ENCODE measurements at regions not wholly inside any gene's neighbourhood (a gene's known extent, or its start where the extent isn't known, plus 50 kb on each side); places are given as distances from the start of the nearest gene placed in this dataset.

- Histone ChIP-seq H3K18ac (ENCODE audit: low read depth, low read length) (no peak overlapping the region), H4K8ac (ENCODE audit: low read depth in 2 of 2, low read length in 2 of 2) (no peak overlapping the region), H3K14ac (replicated peaks; ENCODE audit: low read depth, low read length) (no peak overlapping the region), H3K36me3 (ENCODE audit: control insufficient read depth, insufficient read depth, low read length) (no peaks in the 10 kb centered on the region), H2BK120ac (ENCODE audit: low read depth, low read length) (no peak overlapping the region), H3K9ac (ENCODE audit: low read depth, low read length) (no peak overlapping the region), H3K9me3 (ENCODE audit: control insufficient read depth, insufficient read depth, low read length) (no peaks in the 10 kb centered on the region), H3K4me3 (ENCODE audit: insufficient read depth, low read depth, low read length) (no peak overlapping the region), H4K5ac (ENCODE audit: low read depth, low read length) (no peak overlapping the region), H2BK5ac (ENCODE audit: low read depth, low read length, poor library complexity, severe bottlenecking) (no peak overlapping the region), H2BK15ac (ENCODE audit: low read depth, low read length) (no peak overlapping the region), H3K9me1 (ENCODE audit: insufficient read depth, low read length) (no peaks in the 10 kb centered on the region), H3K4ac (ENCODE audit: low read depth, low read length) (no peak overlapping the region), H2BK20ac (ENCODE audit: low read depth, low read length) (no peak overlapping the region), H3K4me2 (ENCODE audit: low read depth, low read length) (no peak overlapping the region), H3K79me1 (ENCODE audit: low read depth in 1 of 2, low read length in 2 of 2) (no peaks in the 10 kb centered on the region), H4K91ac (ENCODE audit: insufficient read depth, low read depth, low read length) (no peak overlapping the region), H3K4me1 (ENCODE audit: control insufficient read depth, insufficient read depth, low read length) (no peaks in the 10 kb centered on the region), H4K20me1 (ENCODE audit: insufficient read depth, low read length) (no peaks in the 10 kb centered on the region), H2AFZ (replicated peaks; ENCODE audit: low read length, poor library complexity) (no peak overlapping the region), H2AK5ac (ENCODE audit: low read depth, low read length) (no peak overlapping the region), H3K23ac (ENCODE audit: low read depth, low read length) (no peak overlapping the region), H3K27me3 (ENCODE audit: control insufficient read depth, insufficient read depth, low read length) (no peaks in the 10 kb centered on the region), H2AK9ac (replicated peaks; ENCODE audit: low read depth, low read length, poor library complexity) (no peak overlapping the region), H3K56ac (ENCODE audit: extremely low read depth, insufficient read depth, low read length) (no peak overlapping the region), H3K27ac (ENCODE audit: insufficient read depth, low read length) (no peak overlapping the region)
- POLR2A ChIA-PET (ENCODE audit: unreplicated experiment) = no interaction called here
- DNase-seq = no peak
- TF ChIP-seq BHLHE40 (IDR thresholded peaks at IDR 0.05; ENCODE audit: low read depth, low read length) (no peak), FOS (IDR thresholded peaks at IDR 0.05; ENCODE audit: low read depth, low read length) (no peak), ELK1 (IDR thresholded peaks at IDR 0.05; ENCODE audit: borderline replicate concordance, low read depth, low read length) (no peak), RFX5 (IDR thresholded peaks at IDR 0.05; ENCODE audit: low read depth, low read length) (no peak), MXI1 (IDR thresholded peaks at IDR 0.05; ENCODE audit: borderline replicate concordance, low read depth, low read length) (no peak), CHD1 (IDR thresholded peaks at IDR 0.05; ENCODE audit: low read depth, low read length) (no peak), RCOR1 (IDR thresholded peaks at IDR 0.05; ENCODE audit: insufficient replicate concordance, low read length) (no peak), USF2 (IDR thresholded peaks at IDR 0.05; ENCODE audit: low read depth, low read length) (no peak), MAZ (IDR thresholded peaks at IDR 0.05; ENCODE audit: borderline replicate concordance, low read depth, low read length) (no peak), NFE2L2 (IDR thresholded peaks at IDR 0.05; ENCODE audit: low read depth, low read length) (no peak), CEBPB (IDR thresholded peaks at IDR 0.05; ENCODE audit: low read depth, low read length) (no peak), MAFK (IDR thresholded peaks at IDR 0.05; ENCODE audit: low read depth, low read length) (no peak), RAD21 (IDR thresholded peaks at IDR 0.05; ENCODE audit: low read length) (no peak), SMC3 (IDR thresholded peaks at IDR 0.05; ENCODE audit: low read depth, low read length) (no peak), POLR2A (IDR thresholded peaks at IDR 0.05; ENCODE audit: low read depth, low read length) (no peak), CTCF (conservative IDR thresholded peaks at IDR 0.05; ENCODE audit: low read depth, low read length) (no peak)
- dilution Hi-C loops (cut with HindIII; ENCODE audit: low sequenced_read_pairs, unreplicated experiment) (no loop called here), intact Hi-C loops (cut with micrococcal nuclease) (no loop called here), in situ Hi-C loops (cut with MboI; ENCODE audit: low sequenced_read_pairs) (no loop called here)
- no TSS peak for BruUV-seq (replicated peaks)
- CTCF ChIA-PET = no interaction called here
- WGBS, 2 experiments (ENCODE audit: extremely low coverage in 2 of 2, insufficient read length in 1 of 2) = no CpG with 5 or more reads among the region's 4 CpGs
- ATAC-seq (ENCODE audit: low read depth) = no peak
These were observed 1129.3 kb upstream of the PCDH20 start for GRCh38 chr13:62544928-62545327.
